ENCODE measurements at regions not wholly inside any gene's neighbourhood (a gene's known extent, or its start where the extent isn't known, plus 50 kb on each side); places are given as distances from the start of the nearest gene placed in this dataset.

DNA sequence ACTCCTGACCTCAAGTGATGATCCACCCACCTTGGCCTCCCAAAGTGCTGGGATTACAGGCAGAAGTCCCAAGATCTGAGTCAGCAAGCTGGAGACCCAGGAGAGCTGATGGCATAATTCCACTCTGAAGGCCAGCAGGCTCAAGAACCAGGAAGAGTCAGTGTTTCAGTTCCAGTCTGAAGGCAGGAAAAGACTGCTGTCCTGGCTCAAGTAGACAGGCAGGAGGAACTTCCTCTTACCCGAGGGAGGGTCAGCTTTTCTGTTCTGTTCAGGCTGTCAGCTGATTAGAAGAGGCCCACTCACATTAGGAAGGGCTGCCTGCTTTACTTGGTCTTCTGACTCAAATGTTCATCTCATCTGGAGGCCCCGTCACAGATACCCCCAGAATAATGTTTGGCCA lies 206.0 kb upstream of the MYL2 start:
- TF ChIP-seq, protein P1, sequence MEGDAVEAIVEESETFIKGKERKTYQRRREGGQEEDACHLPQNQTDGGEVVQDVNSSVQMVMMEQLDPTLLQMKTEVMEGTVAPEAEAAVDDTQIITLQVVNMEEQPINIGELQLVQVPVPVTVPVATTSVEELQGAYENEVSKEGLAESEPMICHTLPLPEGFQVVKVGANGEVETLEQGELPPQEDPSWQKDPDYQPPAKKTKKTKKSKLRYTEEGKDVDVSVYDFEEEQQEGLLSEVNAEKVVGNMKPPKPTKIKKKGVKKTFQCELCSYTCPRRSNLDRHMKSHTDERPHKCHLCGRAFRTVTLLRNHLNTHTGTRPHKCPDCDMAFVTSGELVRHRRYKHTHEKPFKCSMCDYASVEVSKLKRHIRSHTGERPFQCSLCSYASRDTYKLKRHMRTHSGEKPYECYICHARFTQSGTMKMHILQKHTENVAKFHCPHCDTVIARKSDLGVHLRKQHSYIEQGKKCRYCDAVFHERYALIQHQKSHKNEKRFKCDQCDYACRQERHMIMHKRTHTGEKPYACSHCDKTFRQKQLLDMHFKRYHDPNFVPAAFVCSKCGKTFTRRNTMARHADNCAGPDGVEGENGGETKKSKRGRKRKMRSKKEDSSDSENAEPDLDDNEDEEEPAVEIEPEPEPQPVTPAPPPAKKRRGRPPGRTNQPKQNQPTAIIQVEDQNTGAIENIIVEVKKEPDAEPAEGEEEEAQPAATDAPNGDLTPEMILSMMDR (IDR thresholded peaks at IDR 0.05; ENCODE audit: control extremely low read depth, extremely low read depth, low read depth, missing control alignments) = no peak
- POLR2A ChIA-PET = no interaction called here

DNA sequence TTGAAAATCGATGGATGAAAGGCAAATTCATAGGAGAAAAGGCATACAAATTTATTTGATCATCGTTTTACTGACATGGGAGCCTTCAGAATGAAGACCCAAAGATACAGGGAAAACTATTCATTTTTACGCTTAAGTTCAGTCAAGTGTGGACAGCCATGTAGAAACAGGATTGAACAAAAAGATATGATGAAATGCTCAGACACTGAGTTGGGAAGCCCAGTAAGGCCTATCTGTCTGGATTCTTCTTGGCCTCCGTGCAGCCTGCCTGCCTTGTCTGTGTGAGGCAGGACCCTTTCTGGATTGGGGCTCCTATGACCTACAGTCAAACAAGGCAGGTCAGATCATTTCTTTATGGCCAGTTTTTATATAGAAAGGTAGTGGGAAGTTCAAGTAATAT lies 203.8 kb upstream of the MYL2 start:
- POLR2A ChIA-PET = interaction anchor here (0.6 kb wide), 1 partner anchor 985 kb away, joined by 13 read pairs; no protein-coding TSS in a partner anchor
- DNase-seq (ENCODE audit: extremely low spot score) = no peak

More for the DNA sequence above, 206.0 kb upstream of the MYL2 start:
- DNase-seq (ENCODE audit: extremely low spot score) = no peak
- CTCF ChIA-PET = interaction anchor here (1.3 kb wide), 1 partner anchor 9 kb away, joined by 3 read pairs; no protein-coding TSS in a partner anchor

DNA sequence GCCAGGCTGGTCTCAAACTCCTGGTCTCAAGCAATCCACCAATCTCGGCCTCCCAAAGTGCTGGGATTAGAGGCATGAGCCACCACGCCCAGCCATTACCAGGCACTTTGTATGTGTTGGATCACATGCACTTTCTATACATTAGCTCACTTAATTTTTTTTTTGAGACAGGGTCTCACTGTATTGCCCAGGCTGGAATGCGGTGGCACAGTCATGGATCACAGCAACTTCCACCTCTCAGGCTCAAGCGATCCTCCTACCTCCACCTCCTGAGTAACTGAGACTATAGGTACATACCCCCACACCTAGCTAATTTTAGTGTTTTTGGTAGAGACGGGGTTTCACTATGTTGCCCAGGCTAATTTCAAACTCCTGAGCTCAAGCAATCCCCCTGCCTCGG lies 203.0 kb upstream of the MYL2 start:
- no peak for DNase-seq (ENCODE audit: extremely low spot score)
- ChIA-PET CTCF (interaction anchor here (1.5 kb wide), 1 partner anchor 11 kb away, joined by 3 read pairs; no protein-coding TSS in a partner anchor), POLR2A (no interaction called here)
- TF ChIP-seq, protein P1 (IDR thresholded peaks at IDR 0.05; ENCODE audit: control extremely low read depth, extremely low read depth, low read depth, missing control alignments) = no peak

More for the DNA sequence above, 203.8 kb upstream of the MYL2 start:
- TF ChIP-seq, protein P1 (IDR thresholded peaks at IDR 0.05; ENCODE audit: control extremely low read depth, extremely low read depth, low read depth, missing control alignments) = no peak
- CTCF ChIA-PET = no interaction called here

DNA sequence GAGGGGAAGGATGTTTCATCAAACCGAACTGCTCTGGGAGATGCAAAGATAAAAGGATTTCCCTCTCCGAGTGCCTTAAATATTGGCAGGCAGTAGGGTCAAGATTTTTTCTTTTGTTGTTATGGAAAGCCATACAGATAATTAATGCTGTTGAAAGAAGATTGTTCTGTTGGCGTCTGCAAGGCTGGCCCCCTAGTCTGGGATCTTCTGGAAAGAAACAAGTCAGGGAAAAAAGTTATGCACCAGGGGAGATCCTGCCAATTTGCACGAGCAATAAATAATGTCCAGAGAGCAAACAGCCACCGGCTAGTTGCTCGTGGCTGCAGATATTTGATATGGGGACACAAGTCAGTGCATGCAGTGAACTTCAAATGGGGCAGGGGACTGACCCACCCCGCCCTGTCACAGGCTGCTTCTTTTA lies 202.1 kb upstream of the MYL2 start:
- POLR2A ChIA-PET = no interaction called here
- TF ChIP-seq, protein P1 (IDR thresholded peaks at IDR 0.05; ENCODE audit: control extremely low read depth, extremely low read depth, low read depth, missing control alignments) = no peak
- CTCF ChIA-PET = interaction anchor here (1.5 kb wide), 1 partner anchor 10 kb away, joined by 3 read pairs; no protein-coding TSS in a partner anchor
- no peak for DNase-seq (ENCODE audit: extremely low spot score)

DNA sequence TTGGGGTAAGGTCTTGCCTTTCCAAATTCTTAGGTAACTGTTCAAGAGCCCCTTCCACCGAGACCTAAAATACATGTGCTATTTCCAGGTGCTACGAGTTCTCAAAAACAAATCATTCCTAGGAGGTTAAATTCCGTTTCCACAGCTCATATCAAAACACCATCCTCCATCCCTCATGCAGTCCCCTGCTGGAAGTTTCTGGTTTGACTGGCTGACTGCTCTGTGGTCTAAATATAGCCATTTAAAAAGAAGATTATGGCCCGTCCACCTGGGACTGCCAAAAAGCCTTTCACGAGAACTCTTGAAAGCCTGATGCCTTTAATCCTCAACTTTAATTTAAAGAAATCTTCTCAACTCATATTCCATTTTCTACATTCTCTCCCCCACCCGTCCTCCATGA lies 201.5 kb upstream of the MYL2 start:
- TF ChIP-seq, protein P1 (IDR thresholded peaks at IDR 0.05; ENCODE audit: control extremely low read depth, extremely low read depth, low read depth, missing control alignments) = no peak
- ChIA-PET CTCF (interaction anchor here (1.5 kb wide), 1 partner anchor 9 kb away, joined by 3 read pairs; no protein-coding TSS in a partner anchor), POLR2A (no interaction called here)
- no peak for DNase-seq (ENCODE audit: extremely low spot score)

DNA sequence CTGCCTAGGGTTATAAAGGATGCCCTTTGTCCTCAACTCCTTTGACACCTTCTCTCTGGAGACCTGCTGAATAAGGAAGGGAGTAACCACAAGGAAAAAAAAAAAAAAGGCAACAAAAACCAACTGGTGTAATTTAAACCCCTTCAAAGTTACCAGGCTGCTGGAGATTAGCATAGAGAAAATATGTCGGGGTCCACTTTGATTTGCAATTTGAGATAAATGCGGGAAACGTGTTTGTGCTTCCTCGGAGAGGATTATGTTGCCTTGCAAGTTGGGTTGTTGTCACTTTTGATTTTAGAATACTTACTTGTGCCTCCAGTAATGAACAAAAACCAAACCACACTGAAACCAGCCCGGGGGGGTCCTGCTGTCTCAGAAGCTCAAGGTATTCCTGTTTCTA lies 200.2 kb upstream of the MYL2 start:
- ChIA-PET CTCF (no interaction called here), POLR2A (no interaction called here)

More for the DNA sequence above, 200.2 kb upstream of the MYL2 start:
- no peak for DNase-seq (ENCODE audit: extremely low spot score)
- TF ChIP-seq, protein P1 (IDR thresholded peaks at IDR 0.05; ENCODE audit: control extremely low read depth, extremely low read depth, low read depth, missing control alignments) = no peak

Data from GM10248 (cell line).